ENCODE measurements at regions not wholly inside any gene's neighbourhood (a gene's known extent, or its start where the extent isn't known, plus 50 kb on each side); places are given as distances from the start of the nearest gene placed in this dataset.
A peak's percentile ranks its signal among the peaks of the same experiment; 100 is the strongest.

DNA sequence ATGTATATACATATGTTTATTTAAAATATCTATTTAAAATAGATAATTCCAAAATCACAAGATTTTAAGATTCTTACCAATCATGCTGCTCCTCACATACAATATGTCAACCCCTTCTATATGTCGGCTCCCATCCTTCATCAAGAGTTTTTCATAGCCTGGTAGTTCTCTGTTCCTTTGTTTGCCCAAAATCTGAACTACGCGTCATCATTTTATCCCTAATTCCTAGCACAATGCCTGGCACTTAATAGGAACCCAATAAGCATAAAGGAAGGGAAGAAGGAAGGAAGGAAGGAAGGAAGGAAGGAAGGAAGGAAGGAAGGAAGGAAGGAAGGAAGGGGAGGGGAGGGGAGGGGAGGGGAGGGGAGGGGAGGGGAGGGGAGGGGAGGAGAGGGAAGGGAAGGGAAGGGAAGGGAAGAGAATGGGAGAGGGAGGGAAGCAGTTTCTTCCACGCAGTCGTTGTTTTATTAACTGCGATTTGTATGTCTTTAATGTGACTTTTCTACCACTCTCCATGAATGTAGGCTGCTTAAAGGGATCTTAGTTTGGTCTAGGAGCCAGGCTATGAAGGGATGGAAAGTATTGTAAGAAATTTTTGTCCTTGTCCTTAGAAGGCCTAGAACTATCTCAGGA lies 83.3 kb upstream of the PCGF5 start:
- FAIRE-seq (no peak), DNase-seq (ENCODE audit: low spot score) (no peak)

DNA sequence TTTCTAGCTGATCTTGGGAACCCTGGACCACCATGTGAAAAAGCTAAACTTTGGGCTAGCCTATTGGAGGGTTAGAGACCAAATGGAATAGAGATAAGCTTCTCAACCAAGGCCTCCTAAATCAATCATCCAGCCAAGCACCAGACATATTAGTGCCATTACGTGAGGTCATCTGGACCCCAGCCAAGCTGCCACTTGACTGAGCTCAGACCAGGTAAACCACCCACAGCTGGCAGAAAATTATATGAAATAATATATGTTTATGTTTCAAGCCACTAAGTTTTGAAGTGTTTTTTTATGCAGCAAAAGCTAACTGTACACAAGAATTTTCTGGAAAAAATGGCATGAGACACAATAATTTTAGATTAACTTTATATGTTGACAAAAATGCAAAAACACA lies 82.6 kb upstream of the PCGF5 start:
- no peak for DNase-seq (ENCODE audit: low spot score)
- FAIRE-seq = no peak

DNA sequence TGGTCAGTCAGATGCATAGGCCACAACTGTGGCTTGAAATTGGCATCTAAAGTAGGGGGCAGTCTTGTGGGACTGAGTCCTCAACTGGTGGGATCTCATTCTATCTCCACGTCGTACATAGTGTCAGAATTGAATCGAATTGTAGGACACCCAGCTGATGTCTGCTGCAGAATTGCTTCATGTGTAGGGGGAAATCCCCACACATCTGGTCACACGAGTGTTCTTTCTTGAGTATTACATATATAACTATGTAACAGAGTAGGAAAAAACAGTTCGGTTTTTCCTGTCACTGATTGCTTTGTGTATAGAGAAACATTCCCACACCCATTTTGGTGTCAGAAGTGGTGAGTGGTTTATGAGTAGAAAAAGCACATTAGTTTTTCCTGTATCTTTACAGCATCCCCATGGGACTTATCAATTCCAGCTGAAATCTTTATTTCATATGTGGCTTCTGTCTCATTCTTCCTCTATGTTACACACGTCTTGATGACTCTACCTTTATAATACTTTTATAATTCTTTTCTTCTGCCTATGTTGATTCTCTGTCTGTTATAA lies 79.4 kb upstream of the PCGF5 start:
- no peak for DNase-seq (ENCODE audit: low spot score)
- FAIRE-seq = no peak

- DNase-seq (ENCODE audit: low spot score) (no peak), FAIRE-seq (no peak)
These were observed 75.5 kb upstream of the PCGF5 start for GRCh38 chr10:91144961-91145360.

DNA sequence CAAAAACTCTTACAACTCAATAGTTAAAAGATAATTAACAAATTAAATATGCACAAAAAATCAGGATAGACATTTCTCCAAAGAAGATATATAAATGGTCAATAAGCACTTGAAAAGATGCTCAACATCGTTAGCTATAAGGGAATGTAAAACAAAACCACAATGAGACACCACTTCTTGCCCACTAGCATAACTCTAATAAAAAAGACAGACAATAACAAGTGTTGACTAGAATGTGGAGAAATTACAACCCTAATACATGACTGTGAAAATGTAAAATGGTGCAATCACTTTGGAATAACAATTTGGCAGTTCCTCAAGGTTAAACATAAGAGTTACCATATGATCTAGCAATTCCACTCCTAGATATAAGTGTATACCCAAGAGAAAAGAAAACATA lies 74.3 kb upstream of the PCGF5 start:
- FAIRE-seq = no peak
- no peak for DNase-seq (ENCODE audit: low spot score)

GRCh38 chr10:91149550-91149949 lies 70.9 kb upstream of the PCGF5 start:
- no peak for FAIRE-seq

GRCh38 chr10:91150631-91151030 lies 69.8 kb upstream of the PCGF5 start:
- no peak for DNase-seq (ENCODE audit: low spot score)
- FAIRE-seq = no peak

More at GRCh38 chr10:91149550-91149949, 70.9 kb upstream of the PCGF5 start:
- no peak for DNase-seq (ENCODE audit: low spot score)

GRCh38 chr10:91153508-91153907 lies 67.0 kb upstream of the PCGF5 start:
- no peak for FAIRE-seq

DNA sequence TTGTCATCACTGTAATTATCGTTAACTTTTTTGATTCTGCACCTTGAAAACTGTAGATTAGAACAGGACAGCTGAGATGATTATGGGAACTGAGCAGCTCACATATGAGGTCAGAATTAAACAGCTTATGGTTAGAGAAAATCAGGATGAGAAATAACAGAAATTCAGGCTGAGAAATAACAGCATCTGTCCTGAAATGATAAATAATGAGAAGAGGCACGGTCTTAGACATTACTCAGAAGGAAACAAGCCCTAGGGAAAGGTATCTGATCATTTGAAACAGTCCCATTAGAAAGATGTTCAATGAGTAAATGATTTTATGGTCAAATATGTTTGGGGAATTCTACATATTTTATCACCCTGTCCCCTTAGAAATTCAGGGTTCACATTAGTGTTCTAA lies 65.6 kb upstream of the PCGF5 start:
- DNase-seq (ENCODE audit: low spot score) (no peak), FAIRE-seq (no peak)

More at GRCh38 chr10:91153508-91153907, 67.0 kb upstream of the PCGF5 start:
- no peak for DNase-seq (ENCODE audit: low spot score)

DNA sequence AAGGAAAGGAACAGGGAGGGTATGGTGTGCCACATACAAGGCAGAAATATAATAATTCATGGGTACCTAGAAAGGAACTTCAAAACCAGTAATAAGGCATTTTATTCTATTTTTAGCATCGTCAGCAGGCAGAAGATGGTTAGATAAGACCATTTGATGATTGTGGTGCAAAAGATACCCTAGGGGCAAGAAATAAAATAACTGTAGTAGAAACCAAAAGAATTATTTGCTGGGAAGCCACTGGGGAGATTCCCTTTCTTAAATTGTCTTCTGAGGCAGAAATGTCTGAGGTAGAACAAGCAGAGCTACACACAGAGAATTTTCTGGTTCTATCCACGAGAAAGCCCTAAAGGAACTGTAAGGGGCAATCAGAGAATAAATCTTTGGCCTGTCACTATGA lies 64.3 kb upstream of the PCGF5 start:
- FAIRE-seq = no peak

GRCh38 chr10:91159254-91159783 lies 61.1 kb upstream of the PCGF5 start:
- DNase-seq (ENCODE audit: low spot score) = no peak
- no peak for FAIRE-seq

More for the DNA sequence above, 64.3 kb upstream of the PCGF5 start:
- DNase-seq (ENCODE audit: low spot score) = no peak

GRCh38 chr10:91162050-91162494 lies 58.4 kb upstream of the PCGF5 start:
- DNase-seq (ENCODE audit: low spot score) = no peak
- FAIRE-seq = no peak

DNA sequence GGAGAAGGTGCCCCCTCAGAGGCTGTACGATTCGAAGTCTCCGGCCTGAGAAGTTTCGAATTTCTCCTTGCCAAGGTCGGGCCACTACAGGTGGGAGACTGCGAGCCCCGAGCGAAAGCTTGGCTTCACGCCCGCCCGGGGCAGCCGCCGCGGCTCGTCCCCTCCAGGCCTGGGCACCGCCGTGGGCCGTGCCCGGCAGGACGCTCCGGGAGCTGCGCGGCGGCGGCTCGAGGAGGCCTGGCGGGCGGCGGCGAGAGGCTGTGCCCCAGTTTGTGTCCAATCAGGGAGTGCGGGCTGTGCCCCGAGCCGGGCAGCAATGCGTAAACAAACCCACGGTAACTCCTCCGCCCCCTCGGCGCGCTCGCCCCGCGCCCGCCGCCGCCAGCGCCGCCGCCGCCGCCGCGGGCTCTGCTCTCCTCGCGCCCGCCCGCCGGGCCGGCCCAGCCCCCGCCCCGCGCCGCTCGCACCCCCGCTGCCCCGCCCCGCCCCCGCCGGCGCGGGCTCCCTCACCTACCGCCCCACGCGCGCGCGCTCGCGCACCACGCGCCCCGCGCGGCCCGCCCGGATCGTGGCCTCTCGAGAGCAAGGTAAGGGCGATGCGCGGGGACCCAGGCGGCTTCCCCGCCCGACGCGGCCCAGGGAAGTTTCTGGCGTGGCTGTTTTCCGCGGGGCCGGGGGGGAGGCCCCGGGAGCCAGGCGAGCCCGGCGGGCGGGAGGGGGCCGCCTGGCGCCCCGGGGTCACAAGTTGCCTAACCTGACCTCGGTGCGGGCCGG lies 57.8 kb upstream of the PCGF5 start:
- FAIRE-seq (no peak), DNase-seq (ENCODE audit: low spot score) (peak; percentile 24)

GRCh38 chr10:91163269-91163868 lies 57.1 kb upstream of the PCGF5 start:
- no peak for FAIRE-seq
- DNase-seq (ENCODE audit: low spot score) = peak; percentile 34

GRCh38 chr10:91163869-91164474 lies 56.5 kb upstream of the PCGF5 start:
- peak; percentile 67 for DNase-seq (ENCODE audit: low spot score)
- peak; percentile 22 for FAIRE-seq

- FAIRE-seq (peak; percentile 29), DNase-seq (ENCODE audit: low spot score) (no peak)
These were observed 55.9 kb upstream of the PCGF5 start for GRCh38 chr10:91164520-91165065.

GRCh38 chr10:91167406-91167805 lies 53.1 kb upstream of the PCGF5 start:
- DNase-seq (ENCODE audit: low spot score) = no peak
- no peak for FAIRE-seq

DNA sequence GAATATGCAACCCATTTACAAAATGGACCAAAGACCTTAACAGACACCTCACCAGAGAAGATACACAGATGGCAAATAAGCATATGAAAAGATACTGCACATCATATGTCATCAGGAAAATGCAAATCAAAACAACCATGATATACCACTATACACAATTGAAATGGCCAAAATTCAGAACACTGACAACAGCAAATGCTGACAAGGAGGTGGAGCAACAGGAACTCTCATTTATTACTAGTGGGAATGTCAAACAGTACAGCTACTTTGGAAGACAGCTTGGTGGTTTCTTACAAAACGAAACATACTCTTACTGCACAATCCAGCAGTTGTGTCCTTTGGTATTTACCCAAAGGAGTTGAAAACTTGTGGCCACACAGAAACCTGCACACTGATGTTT lies 50.0 kb upstream of the PCGF5 start:
- FAIRE-seq = no peak
- no peak for DNase-seq (ENCODE audit: low spot score)

Data from RCC 7860 (cell line).